Esophagus muscularis mucosa (tissue), 4 donors: ENCODE measurements at regions not wholly inside any gene's neighbourhood (a gene's known extent, or its start where the extent isn't known, plus 50 kb on each side); places are given as distances from the start of the nearest gene placed in this dataset.
"Not testable (repeated sequence)": the region's sequence is repeated elsewhere in the genome, so short reads cannot be mapped to it uniquely, and the experiment has no call there.

Experiments used
- DNase-seq: peaks from one replicate; pipeline ENCODE4 v3.0.0-alpha.2; 2017; ENCODE audit errors: extremely low spot score
- H3K27ac ChIP-seq, 4 donors: fragments of 200-600 bp; sonication (generic); replicated peaks in 1 of 4; 1 replicate in 3 of 4; 2 replicates in 1 of 4; pipeline ENCODE4 v1.5.1; 2016 to 2019; ENCODE audit warnings: mild to moderate bottlenecking in 1 of 4
- H3K27me3 ChIP-seq, 4 donors: fragments of 200-600 bp; sonication (generic); one replicate each; pipeline versions ENCODE4 v1.5.1 to v1.6.0; 2016 to 2019
- H3K36me3 ChIP-seq, 4 donors: fragments of 200-600 bp; sonication (generic); one replicate each; pipeline ENCODE4 v1.5.1; 2016 to 2019
- H3K4me1 ChIP-seq, 4 donors: fragments of 200-600 bp; sonication (generic); one replicate each; pipeline ENCODE4 v1.5.1; 2016 to 2019
- H3K4me3 ChIP-seq, 4 donors: fragments of 200-600 bp; sonication (generic); 1 replicate in 2 of 4; 2 replicates in 2 of 4; pipeline ENCODE4 v1.5.1; 2016 to 2019; ENCODE audit warnings: mild to moderate bottlenecking in 4 of 4, moderate library complexity in 1 of 4
- H3K9me3 ChIP-seq, 4 donors: fragments of 200-600 bp; sonication (generic); 1 replicate in 3 of 4; 2 replicates in 1 of 4; pipeline ENCODE4 v1.5.1; 2016 to 2019
- EP300 ChIP-seq: sonication (generic); formaldehyde crosslinking; IDR thresholded peaks from one replicate; pipeline ENCODE4 v1.6.1; 2017; ENCODE audit warnings: antibody characterized with exemption
- POLR2A ChIP-seq: fragments of 450-650 bp; IDR thresholded peaks from one replicate; pipeline ENCODE4 v1.6.1; 2017; ENCODE audit warnings: antibody characterized with exemption, moderate library complexity, mild to moderate bottlenecking, low read depth
- POLR2AphosphoS5 ChIP-seq, 2 donors: sonication (generic); formaldehyde crosslinking; IDR thresholded peaks; one replicate each; pipeline ENCODE4 v1.6.1; 2017; ENCODE audit warnings: antibody characterized with exemption in 2 of 2
- WGBS: methylation state at CpG from one replicate; pipeline ENCODE4 v1.1.5; 2018; 5-methylcytosine and 5-hydroxymethylcytosine counted together
- intact Hi-C: fragments of 100-400 bp; cut with DNase I; formaldehyde crosslinking; loops from one replicate; pipeline ENCODE4 v1.15.1; 2023
- TF ChIP-seq, protein P1 (sequence below), 3 experiments: fragments of 200-600 bp in 2 of 3; fragments of 450-650 bp in 1 of 3; sonication (generic) in 2 of 3; IDR thresholded peaks; one replicate each; pipeline ENCODE4 v1.5.1; 2017 to 2019; ENCODE audit warnings: antibody characterized with exemption in 3 of 3, mild to moderate bottlenecking in 2 of 3, moderate library complexity in 1 of 3

- Histone ChIP-seq H3K4me3 (no peak overlapping the region), H3K4me1 (peaks cover 0 to 3% (median 0%) of the 10 kb centered on the region in 4 donors), H3K9me3 (no peaks in the 10 kb centered on the region), H3K27me3 (no peaks in the 10 kb centered on the region), H3K27ac (no peak overlapping the region), H3K36me3 (no peaks in the 10 kb centered on the region)
- 47% methylated on average over 6 of the region's 6 CpGs for WGBS
- intact Hi-C loops = no loop called here
- TF ChIP-seq POLR2A = no peak
- no peak for DNase-seq
These were observed 536.9 kb downstream of the TMX3 start for GRCh38 chr18:68177807-68178702.

DNA sequence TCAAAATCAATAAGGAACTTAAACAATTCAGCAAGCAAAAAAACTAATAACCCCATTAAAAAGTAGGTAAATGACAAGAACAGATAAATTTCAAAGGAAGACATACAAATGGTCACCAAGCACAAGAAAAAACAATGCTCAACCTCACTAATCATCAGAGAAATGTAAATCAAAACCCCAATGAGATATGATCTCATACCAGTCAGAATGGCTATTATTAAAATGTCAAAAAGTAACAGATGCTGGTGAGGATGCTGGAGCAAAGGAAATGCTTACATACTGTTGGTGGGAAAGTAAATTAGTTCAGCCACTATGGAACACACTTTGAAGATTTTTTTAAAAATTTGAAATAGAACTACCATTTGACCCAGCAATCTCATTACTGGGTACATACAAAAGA lies 538.0 kb downstream of the TMX3 start:
- TF ChIP-seq POLR2A (no peak), POLR2AphosphoS5 (IDR thresholded peaks at IDR 0.05) (no peak), EP300 (no peak)
- TF ChIP-seq, protein P1, sequence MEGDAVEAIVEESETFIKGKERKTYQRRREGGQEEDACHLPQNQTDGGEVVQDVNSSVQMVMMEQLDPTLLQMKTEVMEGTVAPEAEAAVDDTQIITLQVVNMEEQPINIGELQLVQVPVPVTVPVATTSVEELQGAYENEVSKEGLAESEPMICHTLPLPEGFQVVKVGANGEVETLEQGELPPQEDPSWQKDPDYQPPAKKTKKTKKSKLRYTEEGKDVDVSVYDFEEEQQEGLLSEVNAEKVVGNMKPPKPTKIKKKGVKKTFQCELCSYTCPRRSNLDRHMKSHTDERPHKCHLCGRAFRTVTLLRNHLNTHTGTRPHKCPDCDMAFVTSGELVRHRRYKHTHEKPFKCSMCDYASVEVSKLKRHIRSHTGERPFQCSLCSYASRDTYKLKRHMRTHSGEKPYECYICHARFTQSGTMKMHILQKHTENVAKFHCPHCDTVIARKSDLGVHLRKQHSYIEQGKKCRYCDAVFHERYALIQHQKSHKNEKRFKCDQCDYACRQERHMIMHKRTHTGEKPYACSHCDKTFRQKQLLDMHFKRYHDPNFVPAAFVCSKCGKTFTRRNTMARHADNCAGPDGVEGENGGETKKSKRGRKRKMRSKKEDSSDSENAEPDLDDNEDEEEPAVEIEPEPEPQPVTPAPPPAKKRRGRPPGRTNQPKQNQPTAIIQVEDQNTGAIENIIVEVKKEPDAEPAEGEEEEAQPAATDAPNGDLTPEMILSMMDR (IDR thresholded peaks at IDR 0.05) = no peak
- Histone ChIP-seq H3K9me3 (no peaks in the 10 kb centered on the region), H3K27me3 (no peaks in the 10 kb centered on the region), H3K27ac (no peak overlapping the region), H3K4me1 (peaks cover 0 to 3% (median 0%) of the 10 kb centered on the region in 4 donors), H3K36me3 (no peaks in the 10 kb centered on the region), H3K4me3 (no peak overlapping the region)
- no peak for DNase-seq
- intact Hi-C loops = no loop called here

- no peaks in the 10 kb centered on the region for H3K36me3 ChIP-seq
- no peak overlapping the region for H3K27ac ChIP-seq
- no peaks in the 10 kb centered on the region for H3K9me3 ChIP-seq
- H3K4me1 ChIP-seq = no peaks in the 10 kb centered on the region
- DNase-seq = no peak
- TF ChIP-seq POLR2AphosphoS5 (IDR thresholded peaks at IDR 0.05) (no peak), EP300 (no peak), POLR2A (no peak)
- TF ChIP-seq, protein P1 (IDR thresholded peaks at IDR 0.05) = no peak
- intact Hi-C loops = no loop called here
- 79% methylated on average over 17 of the region's 17 CpGs for WGBS
- no peak overlapping the region for H3K4me3 ChIP-seq
- no peaks in the 10 kb centered on the region for H3K27me3 ChIP-seq
These were observed 541.9 kb downstream of the TMX3 start for GRCh38 chr18:68172842-68173549.

DNA sequence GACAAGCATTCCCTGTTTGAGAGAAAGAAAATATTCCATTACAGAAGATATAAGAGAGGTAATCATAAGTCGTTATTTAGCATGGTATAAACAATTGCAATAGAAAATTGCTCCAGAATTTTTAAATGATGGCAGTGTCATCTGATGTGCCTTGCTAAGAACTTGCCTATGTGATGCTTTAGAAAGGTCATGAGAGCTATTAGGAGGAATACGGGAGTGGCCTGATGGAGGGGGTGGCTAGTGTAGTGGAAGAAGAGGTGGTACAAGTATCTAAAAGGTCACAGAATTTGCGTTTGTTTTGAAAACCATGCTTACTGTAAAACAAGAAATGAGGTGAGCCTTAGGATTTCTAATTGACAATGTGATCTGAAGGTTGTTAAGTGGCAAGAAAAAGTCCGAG lies 550.0 kb downstream of the TMX3 start:
- no peak for TF ChIP-seq POLR2A
- no peak for TF ChIP-seq EP300
- no peak for TF ChIP-seq POLR2AphosphoS5 (IDR thresholded peaks at IDR 0.05)
- TF ChIP-seq, protein P1 (IDR thresholded peaks at IDR 0.05) = no peak
- 74% methylated on average over 4 of the region's 4 CpGs for WGBS
- DNase-seq = no peak
- Histone ChIP-seq H3K4me1 (no peaks in the 10 kb centered on the region), H3K27ac (no peak overlapping the region), H3K4me3 (no peak overlapping the region), H3K9me3 (peaks cover 0 to under 1% (median 0%) of the 10 kb centered on the region in 4 donors), H3K36me3 (no peaks in the 10 kb centered on the region), H3K27me3 (no peaks in the 10 kb centered on the region)
- intact Hi-C loops = no loop called here

GRCh38 chr18:68153821-68154220 lies 561.1 kb downstream of the TMX3 start:
- H3K27me3 ChIP-seq, H3K4me3 ChIP-seq, H3K27ac ChIP-seq, intact Hi-C loops, H3K9me3 ChIP-seq, H3K4me1 ChIP-seq, DNase-seq, H3K36me3 ChIP-seq: not testable (repeated sequence)
- 76% methylated on average over 5 of the region's 5 CpGs for WGBS
